ENCODE measurements at regions not wholly inside any gene's neighbourhood (a gene's known extent, or its start where the extent isn't known, plus 50 kb on each side); places are given as distances from the start of the nearest gene placed in this dataset.

- H3K79me2 ChIP-seq (ENCODE audit: control insufficient read depth, insufficient read depth, low read length), result no peaks in the 10 kb centered on the region
Measured at GRCh38 chr3:95272166-95272565, 1209.3 kb downstream of the NSUN3 start.

GRCh38 chr3:95272781-95273180 lies 1209.9 kb downstream of the NSUN3 start:
- TF ChIP-seq, protein P1, sequence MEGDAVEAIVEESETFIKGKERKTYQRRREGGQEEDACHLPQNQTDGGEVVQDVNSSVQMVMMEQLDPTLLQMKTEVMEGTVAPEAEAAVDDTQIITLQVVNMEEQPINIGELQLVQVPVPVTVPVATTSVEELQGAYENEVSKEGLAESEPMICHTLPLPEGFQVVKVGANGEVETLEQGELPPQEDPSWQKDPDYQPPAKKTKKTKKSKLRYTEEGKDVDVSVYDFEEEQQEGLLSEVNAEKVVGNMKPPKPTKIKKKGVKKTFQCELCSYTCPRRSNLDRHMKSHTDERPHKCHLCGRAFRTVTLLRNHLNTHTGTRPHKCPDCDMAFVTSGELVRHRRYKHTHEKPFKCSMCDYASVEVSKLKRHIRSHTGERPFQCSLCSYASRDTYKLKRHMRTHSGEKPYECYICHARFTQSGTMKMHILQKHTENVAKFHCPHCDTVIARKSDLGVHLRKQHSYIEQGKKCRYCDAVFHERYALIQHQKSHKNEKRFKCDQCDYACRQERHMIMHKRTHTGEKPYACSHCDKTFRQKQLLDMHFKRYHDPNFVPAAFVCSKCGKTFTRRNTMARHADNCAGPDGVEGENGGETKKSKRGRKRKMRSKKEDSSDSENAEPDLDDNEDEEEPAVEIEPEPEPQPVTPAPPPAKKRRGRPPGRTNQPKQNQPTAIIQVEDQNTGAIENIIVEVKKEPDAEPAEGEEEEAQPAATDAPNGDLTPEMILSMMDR (optimal IDR thresholded peaks at IDR 0.05 in 1 of 3, IDR thresholded peaks at IDR 0.05 in 1 of 3, conservative IDR thresholded peaks at IDR 0.05 in 1 of 3; ENCODE audit: extremely low read depth in 1 of 3, insufficient read depth in 2 of 3, low read length in 3 of 3), result no peak
- no peak for TF ChIP-seq EZH2 (IDR thresholded peaks at IDR 0.05; ENCODE audit: low read length)
- Histone ChIP-seq H3K9me3 (ENCODE audit: control insufficient read depth, low read depth, low read length) (no peaks in the 10 kb centered on the region), H3K79me2 (ENCODE audit: control insufficient read depth, insufficient read depth, low read length) (no peaks in the 10 kb centered on the region), H3K27ac (ENCODE audit: control insufficient read depth, insufficient read depth, low read length) (no peak overlapping the region), H3K9ac (ENCODE audit: control insufficient read depth, extremely low read depth, insufficient read depth, low read length) (no peak overlapping the region), H3K27me3 (ENCODE audit: control insufficient read depth, extremely low read depth, insufficient read depth, low read length) (no peaks in the 10 kb centered on the region), H3K4me1 (ENCODE audit: control insufficient read depth, extremely low read depth, insufficient read depth, low read length) (no peaks in the 10 kb centered on the region), H3K9me1 (ENCODE audit: control insufficient read depth, extremely low read depth, insufficient read depth, low read length) (no peaks in the 10 kb centered on the region), H3K4me3 (ENCODE audit: control insufficient read depth in 2 of 3, extremely low read depth in 1 of 3, insufficient read depth in 2 of 3, low read depth in 1 of 3, low read length in 3 of 3) (no peak overlapping the region), H3K4me2 (ENCODE audit: control insufficient read depth, extremely low read depth, insufficient read depth, low read depth, low read length) (no peak overlapping the region), H2AFZ (ENCODE audit: control insufficient read depth, low read length) (no peak overlapping the region), H4K20me1 (ENCODE audit: control insufficient read depth, extremely low read depth, insufficient read depth, low read length) (no peaks in the 10 kb centered on the region), H3K36me3 (ENCODE audit: control insufficient read depth in 2 of 2, extremely low read depth in 1 of 2, insufficient read depth in 2 of 2, low read length in 2 of 2) (no peaks in the 10 kb centered on the region)
- FAIRE-seq (no peak), DNase-seq (ENCODE audit: low read depth, low spot score) (no peak)
- dilution Hi-C loops (cut with MboI; ENCODE audit: extremely low pct_ligation_motif_present, low sequenced_read_pairs), result no loop called here

More at GRCh38 chr3:95272166-95272565, 1209.3 kb downstream of the NSUN3 start:
- Histone ChIP-seq H3K9me1 (ENCODE audit: control insufficient read depth, extremely low read depth, insufficient read depth, low read length) (no peaks in the 10 kb centered on the region), H3K27me3 (ENCODE audit: control insufficient read depth, extremely low read depth, insufficient read depth, low read length) (no peaks in the 10 kb centered on the region), H3K4me1 (ENCODE audit: control insufficient read depth, extremely low read depth, insufficient read depth, low read length) (no peaks in the 10 kb centered on the region), H3K36me3 (ENCODE audit: control insufficient read depth in 2 of 2, extremely low read depth in 1 of 2, insufficient read depth in 2 of 2, low read length in 2 of 2) (no peaks in the 10 kb centered on the region), H3K9me3 (ENCODE audit: control insufficient read depth, low read depth, low read length) (no peaks in the 10 kb centered on the region), H3K4me3 (ENCODE audit: control insufficient read depth in 2 of 3, extremely low read depth in 1 of 3, insufficient read depth in 2 of 3, low read depth in 1 of 3, low read length in 3 of 3) (no peak overlapping the region), H3K27ac (ENCODE audit: control insufficient read depth, insufficient read depth, low read length) (no peak overlapping the region), H3K9ac (ENCODE audit: control insufficient read depth, extremely low read depth, insufficient read depth, low read length) (no peak overlapping the region), H3K4me2 (ENCODE audit: control insufficient read depth, extremely low read depth, insufficient read depth, low read depth, low read length) (no peak overlapping the region), H4K20me1 (ENCODE audit: control insufficient read depth, extremely low read depth, insufficient read depth, low read length) (no peaks in the 10 kb centered on the region), H2AFZ (ENCODE audit: control insufficient read depth, low read length) (no peak overlapping the region)
- TF ChIP-seq EZH2 (IDR thresholded peaks at IDR 0.05; ENCODE audit: low read length), result no peak
- TF ChIP-seq, protein P1 (optimal IDR thresholded peaks at IDR 0.05 in 1 of 3, IDR thresholded peaks at IDR 0.05 in 1 of 3, conservative IDR thresholded peaks at IDR 0.05 in 1 of 3; ENCODE audit: extremely low read depth in 1 of 3, insufficient read depth in 2 of 3, low read length in 3 of 3), result no peak
- dilution Hi-C loops (cut with MboI; ENCODE audit: extremely low pct_ligation_motif_present, low sequenced_read_pairs), result no loop called here
- no peak for DNase-seq (ENCODE audit: low read depth, low spot score)
- FAIRE-seq, result no peak

Measured in keratinocyte (primary cell).